ENCODE measurements at regions not wholly inside any gene's neighbourhood (a gene's known extent, or its start where the extent isn't known, plus 50 kb on each side); places are given as distances from the start of the nearest gene placed in this dataset.

GRCh38 chr3:148591525-148591924, 106.2 kb upstream of the AGTR1 start:
- no peak overlapping the region for H3K4me3 Mint-ChIP-seq
- H3K27ac Mint-ChIP-seq: no peak overlapping the region
- H3K27ac ChIP-seq (ENCODE audit: low read depth, low read length): no peak overlapping the region
- no peak for TF ChIP-seq CTCF (conservative IDR thresholded peaks at IDR 0.05)
- no peaks in the 10 kb centered on the region for H3K36me3 Mint-ChIP-seq (ENCODE audit: low read depth)
- no peaks in the 10 kb centered on the region for H3K36me3 ChIP-seq (ENCODE audit: control insufficient read depth, insufficient read depth, low read length)
- peaks cover 4% of the 10 kb centered on the region for H3K4me1 ChIP-seq (ENCODE audit: control insufficient read depth, insufficient read depth, low read length)
- DNase-seq: no peak
- H3K4me3 ChIP-seq (ENCODE audit: low read length): no peak overlapping the region
- H3K9me3 ChIP-seq (ENCODE audit: control insufficient read depth, low read length): peaks cover 8% of the 10 kb centered on the region
- H3K9me3 Mint-ChIP-seq: peaks cover 2% of the 10 kb centered on the region
- H3K9ac ChIP-seq (ENCODE audit: extremely low read depth, low read length, poor library complexity, severe bottlenecking): no peak overlapping the region
- H3K27me3 Mint-ChIP-seq (ENCODE audit: insufficient read depth): no peaks in the 10 kb centered on the region
- H3K4me1 Mint-ChIP-seq: no peaks in the 10 kb centered on the region
- no peaks in the 10 kb centered on the region for H3K27me3 ChIP-seq (ENCODE audit: control insufficient read depth, insufficient read depth, low read length, poor library complexity, severe bottlenecking)
- WGBS, 2 experiments (ENCODE audit: insufficient coverage in 1 of 2, insufficient read length in 1 of 2): 90 to 100% methylated on average over 2 to 3 of the region's 3 CpGs

- H3K9me3 Mint-ChIP-seq: no peaks in the 10 kb centered on the region
- DNase-seq: no peak
- Histone ChIP-seq H3K27ac (ENCODE audit: low read depth, low read length) (no peak overlapping the region), H3K4me1 (ENCODE audit: control insufficient read depth, insufficient read depth, low read length) (peaks cover 16% of the 10 kb centered on the region), H3K9ac (ENCODE audit: extremely low read depth, low read length, poor library complexity, severe bottlenecking) (no peak overlapping the region), H3K9me3 (ENCODE audit: control insufficient read depth, low read length) (no peaks in the 10 kb centered on the region), H3K27me3 (ENCODE audit: control insufficient read depth, insufficient read depth, low read length, poor library complexity, severe bottlenecking) (no peaks in the 10 kb centered on the region), H3K36me3 (ENCODE audit: control insufficient read depth, insufficient read depth, low read length) (no peaks in the 10 kb centered on the region), H3K4me3 (ENCODE audit: low read length) (no peak overlapping the region)
- H3K4me1 Mint-ChIP-seq: peaks cover 34% of the 10 kb centered on the region
- no peak for TF ChIP-seq CTCF (conservative IDR thresholded peaks at IDR 0.05)
- H3K27ac Mint-ChIP-seq: no peak overlapping the region
- 92% methylated on average over 2 of the region's 2 CpGs; no CpG with 5 or more reads in 1 of the 2 experiments for WGBS, 2 experiments (ENCODE audit: insufficient coverage in 1 of 2, insufficient read length in 1 of 2)
- no peak overlapping the region for H3K4me3 Mint-ChIP-seq
- H3K36me3 Mint-ChIP-seq (ENCODE audit: low read depth): no peaks in the 10 kb centered on the region
- H3K27me3 Mint-ChIP-seq (ENCODE audit: insufficient read depth): no peaks in the 10 kb centered on the region
Measured at GRCh38 chr3:148598619-148599018, 99.1 kb upstream of the AGTR1 start.

- WGBS, 2 experiments (ENCODE audit: insufficient coverage in 1 of 2, insufficient read length in 1 of 2): 92 to 94% methylated on average over 5 of the region's 5 CpGs
- H3K36me3 ChIP-seq (ENCODE audit: control insufficient read depth, insufficient read depth, low read length): no peaks in the 10 kb centered on the region
- peaks cover 16% of the 10 kb centered on the region for H3K4me1 ChIP-seq (ENCODE audit: control insufficient read depth, insufficient read depth, low read length)
- no peak overlapping the region for H3K9ac ChIP-seq (ENCODE audit: extremely low read depth, low read length, poor library complexity, severe bottlenecking)
- no peak overlapping the region for H3K27ac Mint-ChIP-seq
- H3K4me1 Mint-ChIP-seq: peaks cover 37% of the 10 kb centered on the region
- H3K36me3 Mint-ChIP-seq (ENCODE audit: low read depth): no peaks in the 10 kb centered on the region
- DNase-seq: no peak
- no peak overlapping the region for H3K27ac ChIP-seq (ENCODE audit: low read depth, low read length)
- H3K9me3 ChIP-seq (ENCODE audit: control insufficient read depth, low read length): no peaks in the 10 kb centered on the region
- H3K4me3 Mint-ChIP-seq: no peak overlapping the region
- H3K27me3 Mint-ChIP-seq (ENCODE audit: insufficient read depth): no peaks in the 10 kb centered on the region
- no peaks in the 10 kb centered on the region for H3K9me3 Mint-ChIP-seq
- no peaks in the 10 kb centered on the region for H3K27me3 ChIP-seq (ENCODE audit: control insufficient read depth, insufficient read depth, low read length, poor library complexity, severe bottlenecking)
- H3K4me3 ChIP-seq (ENCODE audit: low read length): no peak overlapping the region
- TF ChIP-seq CTCF (conservative IDR thresholded peaks at IDR 0.05): no peak
Measured at GRCh38 chr3:148599481-148599880, 98.2 kb upstream of the AGTR1 start.
